ENCODE measurements at regions not wholly inside any gene's neighbourhood (a gene's known extent, or its start where the extent isn't known, plus 50 kb on each side); places are given as distances from the start of the nearest gene placed in this dataset.

GRCh38 chr15:37218351-37218916 lies 118.1 kb upstream of the MEIS2 start:
- TF ChIP-seq CTCF (IDR thresholded peaks at IDR 0.05) (no peak), POLR2A (IDR thresholded peaks at IDR 0.05) (no peak)
- Histone ChIP-seq H3K36me3 (ENCODE audit: low read depth, missing control alignments) (no peaks in the 10 kb centered on the region), H3K4me3 (no peak overlapping the region), H3K4me1 (no peaks in the 10 kb centered on the region), H3K9me3 (no peaks in the 10 kb centered on the region), H3K27ac (no peak overlapping the region), H3K27me3 (no peaks in the 10 kb centered on the region)
- intact Hi-C loops (cut with DNase I; ENCODE audit: low total_unique reads), result no loop called here
- WGBS, 2 donors, result 78 to 81% methylated on average over 4 of the region's 4 CpGs
- no peak for DNase-seq

GRCh38 chr15:37219211-37219701 lies 118.9 kb upstream of the MEIS2 start:
- TF ChIP-seq POLR2A (IDR thresholded peaks at IDR 0.05) (no peak), CTCF (IDR thresholded peaks at IDR 0.05) (no peak)
- Histone ChIP-seq H3K36me3 (ENCODE audit: low read depth, missing control alignments) (no peaks in the 10 kb centered on the region), H3K27me3 (no peaks in the 10 kb centered on the region), H3K27ac (no peak overlapping the region), H3K4me3 (no peak overlapping the region), H3K9me3 (no peaks in the 10 kb centered on the region), H3K4me1 (no peaks in the 10 kb centered on the region)
- intact Hi-C loops (cut with DNase I; ENCODE audit: low total_unique reads), result no loop called here
- 83 to 92% methylated on average over 2 of the region's 2 CpGs for WGBS, 2 donors
- DNase-seq, result no peak

GRCh38 chr15:37220949-37221670 lies 120.8 kb upstream of the MEIS2 start:
- 39 to 40% methylated on average over 9 of the region's 9 CpGs for WGBS, 2 donors
- intact Hi-C loops (cut with DNase I; ENCODE audit: low total_unique reads), result no loop called here
- Histone ChIP-seq H3K9me3 (no peaks in the 10 kb centered on the region), H3K27ac (no peak overlapping the region), H3K27me3 (no peaks in the 10 kb centered on the region), H3K4me1 (no peaks in the 10 kb centered on the region), H3K4me3 (no peak overlapping the region), H3K36me3 (ENCODE audit: low read depth, missing control alignments) (no peaks in the 10 kb centered on the region)
- TF ChIP-seq CTCF (IDR thresholded peaks at IDR 0.05) (no peak), POLR2A (IDR thresholded peaks at IDR 0.05) (no peak)
- DNase-seq, result no peak

- H3K9me3 ChIP-seq, result no peaks in the 10 kb centered on the region
- H3K27ac ChIP-seq, result no peak overlapping the region
- intact Hi-C loops (cut with DNase I; ENCODE audit: low total_unique reads), result no loop called here
- H3K36me3 ChIP-seq (ENCODE audit: low read depth, missing control alignments), result no peaks in the 10 kb centered on the region
- no peaks in the 10 kb centered on the region for H3K27me3 ChIP-seq
- H3K4me1 ChIP-seq, result no peaks in the 10 kb centered on the region
- no peak for DNase-seq
- TF ChIP-seq CTCF (IDR thresholded peaks at IDR 0.05) (no peak), POLR2A (IDR thresholded peaks at IDR 0.05) (no peak)
- WGBS, 2 donors, result 42 to 46% methylated on average over 7 of the region's 7 CpGs
- H3K4me3 ChIP-seq, result no peak overlapping the region
Observed at GRCh38 chr15:37221671-37222145, 121.4 kb upstream of the MEIS2 start.

Measured in testis (tissue), 2 donors.